ENCODE measurements at regions not wholly inside any gene's neighbourhood (a gene's known extent, or its start where the extent isn't known, plus 50 kb on each side); places are given as distances from the start of the nearest gene placed in this dataset.
"Not testable (repeated sequence)": the region's sequence is repeated elsewhere in the genome, so short reads cannot be mapped to it uniquely, and the experiment has no call there.

GRCh38 chr13:87207280-87208003, 463.7 kb upstream of the SLITRK5 start:
- Histone ChIP-seq H3K36me3 (no peaks in the 10 kb centered on the region), H3K4me3 (no peak overlapping the region), H3K27ac (no peak overlapping the region), H3K9me3 (no peaks in the 10 kb centered on the region), H3K4me1 (no peaks in the 10 kb centered on the region), H3K27me3 (no peaks in the 10 kb centered on the region)
- TF ChIP-seq POLR2AphosphoS5 (IDR thresholded peaks at IDR 0.05) (no peak), POLR2A (IDR thresholded peaks at IDR 0.05) (no peak), CTCF (IDR thresholded peaks at IDR 0.05) (no peak), EP300 (IDR thresholded peaks at IDR 0.05) (no peak)
- ATAC-seq (ENCODE audit: low FRiP score in 2 of 2) (no peak), DNase-seq (no peak)
- WGBS, 2 donors = 59 to 67% methylated on average over 4 of the region's 4 CpGs

- H3K27me3 ChIP-seq = no peaks in the 10 kb centered on the region
- TF ChIP-seq CTCF (IDR thresholded peaks at IDR 0.05) (no peak), POLR2A (IDR thresholded peaks at IDR 0.05) (no peak), EP300 (IDR thresholded peaks at IDR 0.05) (no peak), POLR2AphosphoS5 (IDR thresholded peaks at IDR 0.05) (no peak)
- no peaks in the 10 kb centered on the region for H3K4me1 ChIP-seq
- H3K4me3 ChIP-seq = no peak overlapping the region
- DNase-seq (no peak), ATAC-seq (ENCODE audit: low FRiP score in 2 of 2) (no peak)
- H3K9me3 ChIP-seq = no peaks in the 10 kb centered on the region
- H3K27ac ChIP-seq = no peak overlapping the region
- WGBS, 2 donors = 74 to 81% methylated on average over 2 of the region's 2 CpGs
- H3K36me3 ChIP-seq = no peaks in the 10 kb centered on the region
These were observed 462.5 kb upstream of the SLITRK5 start for GRCh38 chr13:87208636-87209035.

- Histone ChIP-seq H3K4me1 (no peaks in the 10 kb centered on the region), H3K36me3 (no peaks in the 10 kb centered on the region), H3K9me3 (no peaks in the 10 kb centered on the region), H3K27me3 (no peaks in the 10 kb centered on the region), H3K27ac (no peak overlapping the region), H3K4me3 (no peak overlapping the region)
- ATAC-seq (ENCODE audit: low FRiP score in 2 of 2) = no peak
- DNase-seq = no peak
- WGBS, 2 donors = 57 to 66% methylated on average over 2 of the region's 2 CpGs
- TF ChIP-seq CTCF (IDR thresholded peaks at IDR 0.05) (no peak), POLR2A (IDR thresholded peaks at IDR 0.05) (no peak), EP300 (IDR thresholded peaks at IDR 0.05) (no peak), POLR2AphosphoS5 (IDR thresholded peaks at IDR 0.05) (no peak)
These were observed 436.2 kb upstream of the SLITRK5 start for GRCh38 chr13:87234981-87235380.

- Histone ChIP-seq H3K4me1 (no peaks in the 10 kb centered on the region), H3K4me3 (no peak overlapping the region), H3K9me3 (no peaks in the 10 kb centered on the region), H3K27ac (no peak overlapping the region), H3K36me3 (no peaks in the 10 kb centered on the region), H3K27me3 (no peaks in the 10 kb centered on the region)
- no peak for TF ChIP-seq CTCF (IDR thresholded peaks at IDR 0.05)
- no peak for TF ChIP-seq POLR2AphosphoS5 (IDR thresholded peaks at IDR 0.05)
- TF ChIP-seq POLR2A (IDR thresholded peaks at IDR 0.05) = no peak
- no peak for TF ChIP-seq EP300 (IDR thresholded peaks at IDR 0.05)
- ATAC-seq (ENCODE audit: low FRiP score in 2 of 2) = no peak
- no peak for DNase-seq
These were observed 435.6 kb upstream of the SLITRK5 start for GRCh38 chr13:87235621-87236020.

- no peaks in the 10 kb centered on the region for H3K27me3 ChIP-seq
- no peaks in the 10 kb centered on the region for H3K36me3 ChIP-seq
- ATAC-seq (ENCODE audit: low FRiP score in 2 of 2) (no peak), DNase-seq (no peak)
- no peak for TF ChIP-seq EP300 (IDR thresholded peaks at IDR 0.05)
- no peak for TF ChIP-seq CTCF (IDR thresholded peaks at IDR 0.05)
- no peak for TF ChIP-seq POLR2A (IDR thresholded peaks at IDR 0.05)
- no peak for TF ChIP-seq POLR2AphosphoS5 (IDR thresholded peaks at IDR 0.05)
- H3K4me1 ChIP-seq = no peaks in the 10 kb centered on the region
- H3K4me3 ChIP-seq = no peak overlapping the region
- 81 to 87% methylated on average over 3 of the region's 3 CpGs for WGBS, 2 donors
- H3K27ac ChIP-seq = no peak overlapping the region
- no peaks in the 10 kb centered on the region for H3K9me3 ChIP-seq
These were observed 426.8 kb upstream of the SLITRK5 start for GRCh38 chr13:87244256-87244890.

- not testable (repeated sequence) for ATAC-seq (ENCODE audit: low FRiP score in 2 of 2); H3K9me3 ChIP-seq; H3K36me3 ChIP-seq; H3K4me1 ChIP-seq; DNase-seq; H3K27ac ChIP-seq; H3K4me3 ChIP-seq; H3K27me3 ChIP-seq
- 89 to 93% methylated on average over 8 of the region's 8 CpGs for WGBS, 2 donors
These were observed 421.3 kb upstream of the SLITRK5 start for GRCh38 chr13:87249847-87250246.
